Lower lobe of right lung (tissue), 2 donors: ENCODE measurements at regions not wholly inside any gene's neighbourhood (a gene's known extent, or its start where the extent isn't known, plus 50 kb on each side); places are given as distances from the start of the nearest gene placed in this dataset.

Experiments
- ATAC-seq, 2 donors: fragments of 200-7000 bp; cut with Tn5 transposase; one replicate each; pipeline ENCODE4 v1.9.1; 2020 to 2022; ENCODE audit warnings: mild to moderate bottlenecking in 2 of 2, moderate library complexity in 2 of 2
- DNase-seq: peaks from one replicate; pipeline ENCODE4 v3.0.0-alpha.2; 2020
- H3K27ac ChIP-seq: fragments of 200-600 bp; one replicate; pipeline ENCODE4 v1.8.0; 2022
- H3K27me3 ChIP-seq: fragments of 200-600 bp; one replicate; pipeline ENCODE4 v1.8.0; 2022; ENCODE audit warnings: low read depth
- H3K36me3 ChIP-seq: fragments of 200-600 bp; one replicate; pipeline ENCODE4 v1.8.0; 2022; ENCODE audit warnings: mild to moderate bottlenecking
- H3K4me1 ChIP-seq: fragments of 200-600 bp; one replicate; pipeline ENCODE4 v1.8.0; 2022
- H3K4me3 ChIP-seq: fragments of 200-600 bp; one replicate; pipeline ENCODE4 v1.8.0; 2022; ENCODE audit warnings: mild to moderate bottlenecking
- H3K9me3 ChIP-seq: fragments of 200-600 bp; one replicate; pipeline ENCODE4 v1.8.0; 2022
- CTCF ChIP-seq: fragments of 200-600 bp; IDR thresholded peaks from one replicate; pipeline ENCODE4 v1.8.0; 2022; ENCODE audit warnings: antibody characterized with exemption, mild to moderate bottlenecking
- intact Hi-C: fragments of 100-400 bp; cut with DNase I; formaldehyde crosslinking; loops from one replicate; pipeline ENCODE4 v1.11.0; 2022
- donor health status: DM: no; HTN: yes; CAD: no; lungs with severe emphysema.

DNA sequence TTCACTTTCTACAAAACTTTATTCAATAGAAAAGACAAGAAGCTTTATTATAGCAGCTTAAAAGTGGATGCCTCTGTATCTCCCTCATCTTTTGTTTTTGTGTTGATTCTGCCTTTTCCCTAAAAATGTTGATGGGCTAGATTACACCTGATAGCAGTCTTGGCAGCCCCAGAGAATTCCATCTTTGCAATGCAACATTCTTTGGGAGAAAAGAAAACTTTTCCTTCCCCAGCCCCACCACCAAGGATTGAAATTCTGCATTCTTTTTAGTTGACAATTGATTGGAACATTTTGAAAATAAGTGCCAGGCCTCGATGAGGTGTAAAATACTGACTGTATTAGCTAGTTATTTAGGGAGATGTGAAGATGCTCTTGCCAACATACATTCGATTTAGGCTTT, 306.8 kb upstream of the G2E3 start:
- Histone ChIP-seq H3K4me1 (no peaks in the 10 kb centered on the region), H3K9me3 (no peaks in the 10 kb centered on the region), H3K27ac (no peak overlapping the region), H3K4me3 (no peak overlapping the region), H3K27me3 (no peaks in the 10 kb centered on the region), H3K36me3 (no peaks in the 10 kb centered on the region)
- intact Hi-C loops, result no loop called here
- DNase-seq (no peak), ATAC-seq (no peak)
- TF ChIP-seq CTCF, result no peak

DNA sequence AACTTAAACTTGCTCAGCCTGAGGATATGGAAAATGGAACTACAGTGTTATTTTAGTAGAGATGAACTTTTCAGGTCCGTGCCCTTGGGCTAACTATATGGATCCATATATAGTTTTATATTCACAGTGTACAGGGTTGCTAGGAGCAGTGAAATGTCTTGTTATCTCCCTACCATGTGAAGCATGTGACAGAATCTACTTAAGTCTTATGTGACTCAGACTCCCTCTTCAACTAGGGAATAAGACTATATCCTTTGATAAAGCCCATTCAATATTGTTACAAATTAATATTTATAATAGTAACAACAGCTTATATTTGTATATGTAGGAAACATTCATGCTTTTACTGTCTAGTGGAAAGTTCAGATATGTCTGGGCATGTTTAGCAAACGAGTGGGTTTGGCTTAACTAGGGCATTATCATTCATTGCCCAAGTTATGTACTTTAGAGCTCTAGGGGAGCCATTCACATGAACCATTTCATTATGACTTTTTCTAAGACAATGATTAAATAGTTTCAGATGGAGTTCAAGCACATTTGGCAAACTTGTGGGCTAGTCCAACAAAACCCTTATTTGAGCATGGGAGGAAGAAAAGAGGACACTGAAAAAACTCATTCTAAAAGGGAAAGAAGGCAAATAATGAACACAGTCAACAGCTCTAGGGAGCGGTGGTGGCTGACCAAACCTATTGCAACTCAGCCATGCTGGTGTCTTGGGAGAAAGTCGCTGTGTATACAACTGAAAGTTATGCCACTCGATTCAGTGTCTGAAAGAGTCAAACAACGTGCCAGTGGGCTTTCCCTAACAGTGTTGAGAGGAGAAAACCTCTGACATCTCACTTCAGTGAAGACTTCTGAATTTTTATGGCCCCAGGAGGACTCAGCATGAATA, 305.9 kb upstream of the G2E3 start:
- H3K4me1 ChIP-seq, result no peaks in the 10 kb centered on the region
- no peak overlapping the region for H3K27ac ChIP-seq
- ATAC-seq (no peak), DNase-seq (no peak)
- H3K4me3 ChIP-seq, result no peak overlapping the region
- H3K36me3 ChIP-seq, result no peaks in the 10 kb centered on the region
- intact Hi-C loops, result no loop called here
- no peaks in the 10 kb centered on the region for H3K27me3 ChIP-seq
- TF ChIP-seq CTCF, result no peak
- no peaks in the 10 kb centered on the region for H3K9me3 ChIP-seq

- DNase-seq (no peak), ATAC-seq (no peak)
- no peak overlapping the region for H3K27ac ChIP-seq
- H3K4me1 ChIP-seq, result no peaks in the 10 kb centered on the region
- H3K36me3 ChIP-seq, result no peaks in the 10 kb centered on the region
- intact Hi-C loops, result no loop called here
- no peaks in the 10 kb centered on the region for H3K9me3 ChIP-seq
- no peak overlapping the region for H3K4me3 ChIP-seq
- H3K27me3 ChIP-seq, result no peaks in the 10 kb centered on the region
- no peak for TF ChIP-seq CTCF
Measured at GRCh38 chr14:30256627-30257026, 302.3 kb upstream of the G2E3 start.

DNA sequence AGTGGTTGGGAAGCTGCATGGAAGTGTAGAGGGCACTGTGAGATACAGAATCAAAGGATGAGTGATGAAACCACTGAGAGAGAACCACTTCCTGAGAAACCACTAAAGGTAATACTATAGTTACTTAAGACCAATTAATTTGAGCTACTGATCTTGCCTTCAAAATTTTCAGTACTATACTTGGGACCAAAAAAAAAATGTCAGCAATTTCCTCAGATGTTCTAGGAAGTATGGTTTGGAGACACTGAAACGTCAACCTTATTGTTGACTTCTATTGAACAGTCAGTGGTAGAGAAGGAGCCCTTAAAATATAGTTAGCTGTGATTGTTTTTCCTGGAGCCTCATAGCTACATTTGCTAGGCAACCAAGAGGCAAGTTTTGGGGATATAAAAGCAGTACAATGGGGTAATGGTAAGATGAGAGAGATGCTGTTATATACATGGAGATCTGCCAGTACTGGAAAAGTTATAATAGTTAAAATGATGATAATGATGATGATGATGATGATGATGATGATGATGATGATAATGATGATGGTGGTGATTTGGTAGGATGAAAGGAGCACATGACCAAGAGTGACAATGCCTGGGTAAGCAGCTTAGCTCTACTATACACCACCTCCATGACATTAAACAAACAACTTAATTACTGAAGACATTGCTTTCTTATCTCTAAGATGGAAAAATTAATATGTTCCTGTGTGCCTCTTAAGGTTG, 300.9 kb upstream of the G2E3 start:
- intact Hi-C loops, result no loop called here
- no peak for DNase-seq
- TF ChIP-seq CTCF, result no peak
- H3K27ac ChIP-seq, result no peak overlapping the region
- no peaks in the 10 kb centered on the region for H3K4me1 ChIP-seq
- no peaks in the 10 kb centered on the region for H3K27me3 ChIP-seq
- no peaks in the 10 kb centered on the region for H3K9me3 ChIP-seq
- no peak overlapping the region for H3K4me3 ChIP-seq
- ATAC-seq, result no peak
- H3K36me3 ChIP-seq, result no peaks in the 10 kb centered on the region

- DNase-seq (no peak), ATAC-seq (no peak)
- no peaks in the 10 kb centered on the region for H3K4me1 ChIP-seq
- no peak overlapping the region for H3K4me3 ChIP-seq
- TF ChIP-seq CTCF, result no peak
- no peak overlapping the region for H3K27ac ChIP-seq
- H3K36me3 ChIP-seq, result no peaks in the 10 kb centered on the region
- no peaks in the 10 kb centered on the region for H3K27me3 ChIP-seq
- intact Hi-C loops, result no loop called here
- no peaks in the 10 kb centered on the region for H3K9me3 ChIP-seq
Measured at GRCh38 chr14:30260833-30261607, 297.9 kb upstream of the G2E3 start.
